CD4-positive, alpha-beta T cell treated with Interleukin-17A for 1 hour (primary cell): ENCODE measurements at regions not wholly inside any gene's neighbourhood (a gene's known extent, or its start where the extent isn't known, plus 50 kb on each side); places are given as distances from the start of the nearest gene placed in this dataset.
"Not testable (repeated sequence)": the region's sequence is repeated elsewhere in the genome, so short reads cannot be mapped to it uniquely, and the experiment has no call there.

Experiments used
- DNase-seq: peaks from one replicate; pipeline ENCODE4 v3.0.0-alpha.2; 2020

GRCh38 chr10:113499806-113500205 lies 53.0 kb upstream of the HABP2 start:
- DNase-seq = no peak

- DNase-seq = not testable (repeated sequence)
These were observed 51.8 kb upstream of the HABP2 start for GRCh38 chr10:113501031-113501430.
